CD4-positive, alpha-beta T cell treated with Interleukin-12 subunit alpha and Interleukin-12 subunit beta, for 1 hour (primary cell): ENCODE measurements at regions not wholly inside any gene's neighbourhood (a gene's known extent, or its start where the extent isn't known, plus 50 kb on each side); places are given as distances from the start of the nearest gene placed in this dataset.
"Not testable (repeated sequence)": the region's sequence is repeated elsewhere in the genome, so short reads cannot be mapped to it uniquely, and the experiment has no call there.

Experiments
- DNase-seq: peaks from one replicate; pipeline ENCODE4 v3.0.0-alpha.2; 2020

DNA sequence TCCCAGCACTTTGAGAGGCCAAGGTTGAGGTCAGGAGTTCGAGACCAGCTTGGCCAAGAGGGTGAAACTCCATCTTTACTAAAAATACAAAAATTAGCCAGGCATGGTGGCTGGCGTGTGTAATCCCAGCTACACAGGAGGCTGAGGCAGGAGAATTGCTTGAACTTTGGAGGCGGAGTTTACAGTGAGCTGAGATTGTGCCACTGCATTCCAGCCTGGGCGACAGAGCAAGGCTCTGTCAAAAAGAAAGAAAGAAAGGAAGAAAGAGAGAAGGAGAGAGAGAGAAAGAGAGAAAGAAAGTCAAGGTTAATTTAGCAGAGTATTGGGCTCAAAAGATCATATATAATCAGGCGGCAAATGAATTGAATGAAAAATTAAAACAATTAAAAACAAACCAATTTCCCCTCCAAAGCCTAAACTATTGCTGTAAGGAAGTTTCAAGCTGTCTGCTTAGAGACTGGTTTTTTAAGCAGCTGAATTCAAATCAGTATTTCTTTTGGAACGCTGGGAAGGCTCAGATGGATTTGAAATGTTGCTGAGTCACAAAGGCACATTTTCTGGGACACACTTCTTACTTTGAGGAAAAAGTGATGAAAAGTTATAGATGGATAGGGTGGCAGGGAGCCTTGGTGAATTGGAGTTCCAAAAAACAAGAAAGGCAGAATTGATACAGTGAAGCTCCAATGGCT is 81.3 kb upstream of the BHLHE40 start:
- no peak for DNase-seq

DNA sequence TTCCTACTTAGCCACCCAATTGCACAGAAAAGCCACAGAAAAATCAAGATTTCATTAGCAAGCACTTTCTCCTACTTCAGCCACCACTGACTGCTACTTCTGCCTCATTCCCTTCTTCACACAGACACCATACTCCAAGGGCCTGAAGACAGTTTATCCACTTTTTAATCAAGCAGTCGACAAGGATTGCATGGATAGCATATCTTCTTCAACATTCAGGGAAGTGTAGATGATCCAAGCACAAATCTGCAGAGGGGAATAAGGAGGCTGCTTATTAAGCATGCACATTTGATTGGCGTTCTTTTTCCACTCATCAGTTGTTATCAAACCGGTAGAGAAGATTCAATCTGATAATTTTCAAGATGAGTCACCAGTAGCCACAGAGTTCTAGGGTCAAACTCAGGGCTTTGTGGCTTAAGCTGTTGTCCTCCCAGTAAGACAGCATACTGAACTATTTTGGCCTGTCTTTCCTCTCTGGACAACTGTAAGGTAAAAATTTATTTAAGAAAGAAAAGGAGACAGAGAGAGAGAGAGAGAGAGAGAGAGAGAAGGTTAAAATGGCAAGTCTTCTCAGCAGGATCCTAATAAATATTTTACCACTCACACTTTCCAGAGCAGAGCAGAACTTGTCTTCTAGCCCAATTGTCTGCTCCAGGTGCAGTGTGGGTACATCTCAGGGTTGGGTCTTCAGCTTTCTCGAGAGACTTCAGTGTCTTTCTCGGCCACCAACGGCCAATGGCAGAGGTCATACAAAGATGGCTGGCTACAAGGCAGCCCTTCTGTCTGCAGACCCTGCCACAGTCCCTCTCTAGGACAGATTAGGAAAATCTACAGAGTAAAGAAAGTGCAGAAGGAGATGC is 80.6 kb upstream of the BHLHE40 start:
- DNase-seq, result no peak

DNA sequence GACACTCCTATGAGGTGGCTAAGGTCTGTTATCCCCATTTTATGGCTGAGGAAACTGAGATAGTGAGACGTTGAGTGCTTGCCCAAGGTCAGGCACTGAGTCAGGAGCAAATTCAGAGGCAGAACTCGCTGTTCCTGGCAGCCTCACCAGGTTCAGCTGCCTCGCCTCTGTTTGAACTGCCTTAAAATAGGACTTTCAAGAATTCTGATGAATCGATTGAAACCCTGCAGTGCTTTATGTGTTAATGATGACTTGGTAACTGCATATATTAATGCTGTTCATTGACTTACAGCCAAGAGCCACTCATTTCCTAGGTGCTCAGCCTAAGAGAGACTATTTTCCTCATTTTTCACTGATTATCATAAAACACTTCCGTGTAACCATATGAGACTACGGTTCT is 79.5 kb upstream of the BHLHE40 start:
- no peak for DNase-seq

DNA sequence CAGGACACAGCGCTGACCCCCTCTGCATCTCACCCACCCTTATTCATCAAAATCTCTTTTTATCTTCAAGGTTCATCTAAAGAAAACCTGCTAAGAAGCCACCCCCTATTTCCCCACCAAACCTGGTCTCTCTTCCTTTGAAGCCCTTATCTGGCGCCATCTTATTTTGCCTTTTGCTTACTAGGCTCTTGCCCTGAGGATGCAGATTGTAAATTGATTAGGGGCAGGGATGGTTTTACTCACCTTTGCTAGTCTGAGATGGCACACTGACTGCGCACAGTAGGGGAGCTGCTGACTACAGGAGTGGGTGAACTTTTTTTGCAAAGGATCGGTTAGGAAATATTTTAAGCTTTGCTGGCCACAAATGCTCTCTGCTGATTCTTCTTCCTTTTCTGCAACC is 78.9 kb upstream of the BHLHE40 start:
- DNase-seq, result no peak

DNA sequence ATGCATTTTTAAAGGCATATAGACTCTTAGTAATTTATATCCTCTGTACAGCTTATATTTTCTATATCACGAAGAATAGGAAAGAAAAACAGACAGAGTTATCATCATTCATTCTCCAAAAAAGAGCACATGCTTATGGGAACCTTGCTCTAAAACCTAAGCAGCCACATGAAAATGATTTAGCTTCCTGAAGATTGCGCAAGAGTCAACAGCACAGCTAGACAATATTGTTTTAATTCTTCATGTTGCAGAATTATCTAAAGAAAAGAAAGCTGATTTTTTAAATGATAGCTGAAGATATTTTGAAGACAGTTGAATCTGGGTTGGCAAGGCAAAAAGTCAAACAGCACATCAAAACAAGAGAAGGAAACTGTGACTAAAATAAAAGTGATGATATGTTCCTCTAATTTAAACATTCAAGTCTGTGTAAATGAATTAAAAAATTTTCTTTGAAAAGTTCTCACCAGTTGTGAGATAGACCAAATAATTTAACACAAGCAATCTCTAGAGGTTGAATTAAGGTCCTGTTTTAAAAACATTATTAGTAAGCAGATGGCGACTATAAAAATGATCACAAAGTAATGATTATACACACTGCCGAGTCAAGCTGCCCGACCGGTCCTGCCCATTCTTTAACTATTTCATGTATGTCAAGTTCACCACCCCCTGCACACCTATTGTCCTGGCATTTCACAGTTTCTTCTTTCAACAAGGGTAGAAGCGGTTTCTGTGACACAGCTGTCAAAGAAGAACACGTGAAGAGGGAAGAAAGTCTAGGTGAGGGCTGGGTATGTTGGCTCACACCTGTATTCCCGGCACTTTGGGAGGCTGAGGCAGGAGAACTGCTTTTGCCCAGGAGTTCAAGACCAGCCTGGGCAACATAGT is 74.2 kb upstream of the BHLHE40 start:
- DNase-seq, result no peak

DNA sequence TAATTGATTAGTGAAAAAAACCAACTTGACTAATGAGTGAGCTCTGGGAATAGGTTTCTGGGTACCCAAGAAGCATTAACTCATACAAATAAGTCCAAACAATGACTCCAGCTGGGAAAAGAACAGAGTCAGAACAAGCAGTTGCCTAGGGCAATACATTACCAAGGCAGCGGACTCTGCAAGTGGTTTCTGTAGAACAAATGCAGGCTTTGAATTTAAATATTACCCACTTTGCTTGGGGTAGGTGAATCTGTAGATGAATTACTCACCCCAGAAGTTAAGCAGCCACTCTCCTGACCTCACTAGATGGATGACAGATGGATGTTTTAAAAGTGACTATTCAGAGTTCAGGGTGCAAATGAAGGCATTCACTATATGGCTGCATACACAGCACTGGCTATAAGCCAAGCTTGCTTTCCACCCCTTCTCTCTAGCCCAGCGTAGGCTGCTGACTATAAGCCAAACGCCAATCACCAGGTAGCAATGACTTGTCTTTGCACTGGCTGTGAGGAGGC is 73.1 kb upstream of the BHLHE40 start:
- DNase-seq, result no peak

DNA sequence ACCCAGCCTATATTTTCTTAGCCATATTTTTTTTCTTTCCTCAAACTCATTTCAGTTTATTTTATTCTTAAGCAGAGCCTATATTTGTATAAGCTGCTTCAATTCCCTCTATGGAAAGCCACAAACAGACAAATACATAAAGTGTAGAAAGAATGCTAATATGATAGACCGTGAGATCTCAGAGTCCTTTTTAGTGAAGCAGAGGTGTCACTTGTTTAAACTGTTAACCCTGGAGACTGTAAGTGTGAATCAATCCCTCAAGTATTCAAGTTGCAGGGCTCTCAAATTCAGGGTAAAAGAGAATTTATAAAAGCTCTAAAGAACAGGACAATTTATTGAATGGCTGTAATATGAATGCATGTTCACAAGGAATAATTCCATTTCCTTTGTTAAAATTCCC is 72.2 kb upstream of the BHLHE40 start:
- no peak for DNase-seq

DNA sequence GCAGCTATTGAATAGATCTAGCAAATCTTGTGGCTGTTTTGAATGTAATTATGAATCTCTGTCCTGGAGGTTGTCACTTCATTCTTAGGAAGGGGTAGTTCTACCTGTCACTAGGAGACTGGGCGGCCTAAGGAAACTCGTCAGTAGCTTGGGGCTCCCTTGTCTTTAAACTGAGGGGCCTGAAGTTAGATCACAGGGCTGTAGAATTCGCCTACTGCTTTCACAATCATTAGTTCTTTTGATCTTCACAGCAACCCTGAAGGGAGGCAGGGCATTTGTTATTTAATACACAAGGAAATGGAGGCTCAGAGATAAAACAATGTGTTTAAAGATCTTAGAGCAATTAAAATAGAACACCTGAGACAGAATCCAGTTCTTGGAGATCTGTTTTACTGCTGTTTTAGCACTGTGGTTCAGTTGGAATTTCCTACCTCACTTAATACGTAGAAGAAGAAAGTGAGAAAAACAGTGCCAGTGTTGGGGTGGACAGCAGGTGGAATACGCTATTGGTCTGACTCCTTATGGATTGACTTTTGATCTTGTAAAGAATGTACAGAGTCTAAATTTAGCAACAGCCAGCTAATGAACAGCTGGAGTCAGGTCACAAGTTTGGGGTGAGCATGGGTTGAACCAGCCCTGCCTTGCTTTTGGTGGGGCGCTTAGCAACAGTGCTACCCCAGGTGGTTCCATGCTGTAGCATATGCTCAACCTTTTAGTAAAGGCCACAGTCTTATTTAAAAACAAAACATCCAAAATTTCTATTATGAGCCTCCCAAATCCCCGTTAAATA is 71.4 kb upstream of the BHLHE40 start:
- no peak for DNase-seq

DNA sequence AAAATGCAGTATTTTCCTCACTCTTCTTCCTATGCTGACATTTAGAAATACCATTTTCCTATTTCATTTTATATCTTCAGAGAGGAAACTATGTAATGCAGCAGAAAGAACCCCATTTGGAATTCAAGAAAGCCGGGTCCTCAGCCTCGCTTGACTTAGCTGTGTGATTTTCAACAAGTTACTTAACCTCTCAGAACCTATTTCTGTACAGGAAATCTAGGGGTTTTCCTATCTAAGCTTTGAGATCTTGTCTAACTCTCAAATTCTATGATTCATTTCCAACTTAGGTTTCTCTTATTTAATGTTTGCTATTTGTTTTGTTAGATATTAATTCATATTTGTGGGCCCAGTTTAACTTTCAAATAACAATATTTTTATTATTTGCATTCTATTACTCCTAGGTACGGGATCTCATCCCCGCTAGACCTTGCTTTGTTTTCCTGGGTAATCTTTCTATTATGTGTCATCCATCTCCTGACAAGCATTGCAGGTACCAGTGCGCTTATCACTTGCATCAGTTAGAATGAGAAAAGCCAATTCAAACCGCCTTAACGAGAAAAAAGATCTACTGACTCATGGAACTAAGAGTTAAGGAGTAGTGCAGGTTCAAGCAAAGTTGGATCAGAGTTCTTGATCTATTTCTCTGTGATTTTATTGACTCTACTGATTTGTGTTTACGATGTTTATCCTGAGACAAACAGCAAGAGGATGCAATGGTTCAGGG is 70.6 kb upstream of the BHLHE40 start:
- peak; percentile 46 for DNase-seq

DNA sequence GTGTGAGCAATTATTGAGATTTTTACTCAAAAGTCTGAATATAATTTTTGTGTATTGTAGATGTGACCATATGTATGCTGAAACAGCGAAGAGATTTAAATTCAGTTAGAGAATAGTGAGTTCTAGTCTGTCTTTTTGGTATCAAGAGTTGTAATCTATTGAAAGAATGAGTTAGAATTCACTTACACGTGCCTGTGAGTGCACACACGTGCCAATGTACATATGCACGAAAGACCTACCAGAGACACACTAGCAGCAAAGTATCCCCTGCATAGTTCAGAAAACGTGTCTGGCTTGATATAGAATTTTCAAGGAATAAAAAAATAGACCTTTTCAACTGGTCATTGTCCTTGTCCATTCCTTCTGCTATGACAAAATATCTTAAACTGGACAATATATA is 64.8 kb upstream of the BHLHE40 start:
- DNase-seq, result no peak

DNA sequence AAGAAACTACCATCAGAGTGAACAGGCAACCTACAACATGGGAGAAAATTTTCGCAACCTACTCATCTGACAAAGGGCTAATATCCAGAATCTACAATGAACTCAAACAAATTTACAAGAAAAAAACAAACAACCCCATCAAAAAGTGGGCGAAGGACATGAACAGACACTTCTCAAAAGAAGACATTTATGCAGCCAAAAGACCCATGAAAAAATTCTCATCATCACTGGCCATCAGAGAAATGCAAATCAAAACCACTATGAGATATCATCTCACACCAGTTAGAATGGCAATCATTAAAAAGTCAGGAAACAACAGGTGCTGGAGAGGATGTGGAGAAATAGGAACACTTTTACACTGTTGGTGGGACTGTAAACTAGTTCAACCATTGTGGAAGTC is 57.6 kb upstream of the BHLHE40 start:
- DNase-seq, result not testable (repeated sequence)

DNA sequence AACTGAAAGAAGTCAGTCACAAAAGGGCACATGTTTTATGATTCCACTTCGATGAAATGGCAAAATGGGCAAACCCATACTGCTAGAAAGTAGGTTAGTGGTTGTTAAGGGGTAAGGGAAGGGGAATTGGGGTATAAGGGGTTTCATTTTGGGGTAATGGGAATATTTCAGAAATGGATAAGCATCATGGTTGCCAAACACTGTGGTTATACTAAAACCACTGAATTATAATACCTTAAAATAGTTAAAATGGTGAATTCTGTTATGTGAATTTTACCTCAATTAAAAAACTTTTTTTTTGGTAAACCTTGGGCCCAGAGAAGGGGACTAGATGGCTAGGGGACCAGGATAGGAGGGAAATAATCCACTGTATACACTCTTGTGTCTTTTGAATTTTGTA is 52.3 kb upstream of the BHLHE40 start:
- DNase-seq, result no peak

DNA sequence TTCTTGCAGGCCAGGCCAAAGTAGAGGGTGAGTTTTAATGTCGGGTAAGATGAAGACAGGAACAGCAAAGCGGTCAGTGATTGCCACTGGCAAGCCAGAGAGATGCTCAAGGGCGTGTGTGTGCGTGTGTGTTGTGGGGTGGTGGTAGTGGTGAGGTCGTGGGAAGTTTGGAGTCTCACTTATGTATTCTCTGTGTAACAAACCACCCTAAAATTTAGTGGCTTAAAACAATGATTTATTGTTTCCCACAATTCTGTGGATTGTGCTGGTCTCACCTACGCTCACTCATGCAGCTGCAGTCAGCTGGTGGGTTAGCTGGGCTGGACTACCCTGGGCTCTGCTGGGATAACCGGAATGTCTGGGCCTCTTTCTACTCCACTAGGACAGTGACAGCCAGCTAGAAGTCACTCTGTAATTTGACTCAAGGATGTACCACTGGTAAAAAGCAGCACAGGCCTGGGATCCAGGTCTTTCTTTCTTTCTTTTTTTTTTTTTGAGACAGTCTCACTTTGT is 50.9 kb upstream of the BHLHE40 start:
- no peak for DNase-seq
